ENCODE measurements at regions not wholly inside any gene's neighbourhood (a gene's known extent, or its start where the extent isn't known, plus 50 kb on each side); places are given as distances from the start of the nearest gene placed in this dataset.

DNA sequence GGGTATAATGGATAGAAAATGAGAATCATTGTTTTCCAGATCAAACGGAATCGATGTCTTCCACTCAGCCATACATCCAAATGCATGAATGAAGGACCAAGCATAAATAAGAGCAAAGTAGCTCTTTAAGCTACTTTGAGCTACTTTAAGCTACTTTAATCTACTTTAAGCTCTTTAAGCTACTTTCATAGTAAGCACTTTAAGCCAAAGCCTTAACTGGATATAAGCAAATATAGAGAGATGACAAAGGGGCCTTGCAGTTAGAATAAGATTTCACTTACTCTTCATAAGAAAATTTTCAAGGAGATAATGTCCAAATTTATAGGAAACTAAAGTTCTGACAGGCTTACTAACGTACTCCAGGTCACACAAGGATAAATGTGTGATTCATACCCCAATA lies 355.6 kb upstream of the KITLG start:
- Histone ChIP-seq H3K27ac (ENCODE audit: low read depth, low read length) (no peak overlapping the region), H3K4me2 (ENCODE audit: low read length) (no peak overlapping the region), H4K20me1 (ENCODE audit: control insufficient read depth, insufficient read depth, low read depth, low read length) (no peaks in the 10 kb centered on the region), H3F3A (ENCODE audit: control insufficient read depth, insufficient read depth) (no peaks in the 10 kb centered on the region), H3K4me1 (ENCODE audit: control insufficient read depth, low read length) (no peaks in the 10 kb centered on the region), H3K27me3 (ENCODE audit: control insufficient read depth, low read length) (no peaks in the 10 kb centered on the region), H3K79me2 (ENCODE audit: control insufficient read depth, low read length) (no peaks in the 10 kb centered on the region), H3K36me3 (ENCODE audit: control insufficient read depth, low read length) (no peaks in the 10 kb centered on the region), H3K9me2 (replicated peaks; ENCODE audit: control insufficient read depth, low read length) (no peaks in the 10 kb centered on the region), H3K4me3 (ENCODE audit: low read length) (no peak overlapping the region), H3K9me3 (ENCODE audit: control insufficient read depth, insufficient read depth, low read length) (no peaks in the 10 kb centered on the region)
- TF ChIP-seq, protein P1, sequence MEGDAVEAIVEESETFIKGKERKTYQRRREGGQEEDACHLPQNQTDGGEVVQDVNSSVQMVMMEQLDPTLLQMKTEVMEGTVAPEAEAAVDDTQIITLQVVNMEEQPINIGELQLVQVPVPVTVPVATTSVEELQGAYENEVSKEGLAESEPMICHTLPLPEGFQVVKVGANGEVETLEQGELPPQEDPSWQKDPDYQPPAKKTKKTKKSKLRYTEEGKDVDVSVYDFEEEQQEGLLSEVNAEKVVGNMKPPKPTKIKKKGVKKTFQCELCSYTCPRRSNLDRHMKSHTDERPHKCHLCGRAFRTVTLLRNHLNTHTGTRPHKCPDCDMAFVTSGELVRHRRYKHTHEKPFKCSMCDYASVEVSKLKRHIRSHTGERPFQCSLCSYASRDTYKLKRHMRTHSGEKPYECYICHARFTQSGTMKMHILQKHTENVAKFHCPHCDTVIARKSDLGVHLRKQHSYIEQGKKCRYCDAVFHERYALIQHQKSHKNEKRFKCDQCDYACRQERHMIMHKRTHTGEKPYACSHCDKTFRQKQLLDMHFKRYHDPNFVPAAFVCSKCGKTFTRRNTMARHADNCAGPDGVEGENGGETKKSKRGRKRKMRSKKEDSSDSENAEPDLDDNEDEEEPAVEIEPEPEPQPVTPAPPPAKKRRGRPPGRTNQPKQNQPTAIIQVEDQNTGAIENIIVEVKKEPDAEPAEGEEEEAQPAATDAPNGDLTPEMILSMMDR (IDR thresholded peaks at IDR 0.05; ENCODE audit: low read depth, low read length, poor library complexity, severe bottlenecking): no peak
- TF ChIP-seq EZH2phosphoT487 (IDR thresholded peaks at IDR 0.05; ENCODE audit: borderline replicate concordance, low read length): no peak

DNA sequence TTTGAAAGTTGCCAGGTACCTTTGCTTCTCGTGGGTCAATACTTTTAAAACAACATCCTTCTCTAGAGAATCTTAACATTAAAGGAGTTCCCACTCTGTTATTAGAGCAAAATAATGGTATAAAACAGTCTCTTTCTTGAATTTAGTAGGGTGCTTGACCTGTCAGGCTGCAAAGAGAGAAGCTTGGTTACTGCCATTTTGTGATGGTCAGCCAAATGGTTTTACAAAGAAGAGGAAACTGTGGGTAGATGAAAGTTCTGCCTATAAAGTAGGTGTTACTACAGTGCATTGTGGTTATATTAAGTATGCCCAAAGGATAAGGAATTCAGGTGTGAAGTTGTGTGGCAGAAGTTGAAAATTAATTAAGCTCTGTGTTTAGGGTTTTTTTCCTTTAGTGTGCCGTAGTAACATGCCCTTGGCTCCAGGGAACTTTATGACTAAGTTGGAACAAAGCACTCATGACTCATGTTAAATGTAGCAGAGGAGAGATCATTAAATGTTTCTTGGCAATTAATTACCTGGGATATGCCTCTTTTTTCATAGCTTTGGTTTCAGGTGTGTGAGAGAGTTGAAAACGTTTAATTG lies 354.0 kb upstream of the KITLG start:
- no peak overlapping the region for H3K27ac ChIP-seq (ENCODE audit: low read depth, low read length)
- H4K20me1 ChIP-seq (ENCODE audit: control insufficient read depth, insufficient read depth, low read depth, low read length): no peaks in the 10 kb centered on the region
- H3K9me3 ChIP-seq (ENCODE audit: control insufficient read depth, insufficient read depth, low read length): no peaks in the 10 kb centered on the region
- no peak overlapping the region for H3K4me3 ChIP-seq (ENCODE audit: low read length)
- TF ChIP-seq, protein P1 (IDR thresholded peaks at IDR 0.05; ENCODE audit: low read depth, low read length, poor library complexity, severe bottlenecking): no peak
- no peaks in the 10 kb centered on the region for H3F3A ChIP-seq (ENCODE audit: control insufficient read depth, insufficient read depth)
- no peaks in the 10 kb centered on the region for H3K4me1 ChIP-seq (ENCODE audit: control insufficient read depth, low read length)
- H3K27me3 ChIP-seq (ENCODE audit: control insufficient read depth, low read length): no peaks in the 10 kb centered on the region
- no peak overlapping the region for H3K4me2 ChIP-seq (ENCODE audit: low read length)
- H3K9me2 ChIP-seq (replicated peaks; ENCODE audit: control insufficient read depth, low read length): no peaks in the 10 kb centered on the region
- no peaks in the 10 kb centered on the region for H3K79me2 ChIP-seq (ENCODE audit: control insufficient read depth, low read length)
- no peaks in the 10 kb centered on the region for H3K36me3 ChIP-seq (ENCODE audit: control insufficient read depth, low read length)

DNA sequence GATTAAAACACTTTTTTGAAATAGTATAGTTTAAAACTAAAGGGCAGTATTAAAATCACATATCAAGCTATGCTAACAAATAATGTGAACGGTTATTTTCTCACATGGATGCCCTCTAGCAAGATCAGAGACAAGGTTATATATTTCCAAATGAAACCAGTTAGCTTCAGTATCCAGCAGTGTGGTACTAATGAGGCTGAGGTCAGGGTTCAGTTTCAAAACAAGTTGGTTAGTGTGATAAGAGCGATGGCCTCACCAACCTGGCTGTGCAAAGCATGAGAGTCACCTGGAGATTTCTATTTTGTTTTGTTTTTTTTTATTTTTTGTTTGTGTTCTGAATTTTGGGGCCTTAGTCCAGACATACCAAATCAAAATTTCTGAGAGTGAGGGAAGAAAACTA lies 352.2 kb upstream of the KITLG start:
- no peaks in the 10 kb centered on the region for H4K20me1 ChIP-seq (ENCODE audit: control insufficient read depth, insufficient read depth, low read depth, low read length)
- TF ChIP-seq, protein P1 (IDR thresholded peaks at IDR 0.05; ENCODE audit: low read depth, low read length, poor library complexity, severe bottlenecking): no peak
- no peak for TF ChIP-seq EZH2phosphoT487 (IDR thresholded peaks at IDR 0.05; ENCODE audit: borderline replicate concordance, low read length)
- no peak overlapping the region for H3K4me2 ChIP-seq (ENCODE audit: low read length)
- no peaks in the 10 kb centered on the region for H3K9me2 ChIP-seq (replicated peaks; ENCODE audit: control insufficient read depth, low read length)
- no peaks in the 10 kb centered on the region for H3K9me3 ChIP-seq (ENCODE audit: control insufficient read depth, insufficient read depth, low read length)
- H3F3A ChIP-seq (ENCODE audit: control insufficient read depth, insufficient read depth): no peaks in the 10 kb centered on the region
- no peak overlapping the region for H3K27ac ChIP-seq (ENCODE audit: low read depth, low read length)
- no peak overlapping the region for H3K4me3 ChIP-seq (ENCODE audit: low read length)
- H3K27me3 ChIP-seq (ENCODE audit: control insufficient read depth, low read length): no peaks in the 10 kb centered on the region
- H3K36me3 ChIP-seq (ENCODE audit: control insufficient read depth, low read length): no peaks in the 10 kb centered on the region
- no peaks in the 10 kb centered on the region for H3K4me1 ChIP-seq (ENCODE audit: control insufficient read depth, low read length)
- H3K79me2 ChIP-seq (ENCODE audit: control insufficient read depth, low read length): no peaks in the 10 kb centered on the region

Data from DOHH2 (cell line).